DOHH2 (cell line): ENCODE measurements at regions not wholly inside any gene's neighbourhood (a gene's known extent, or its start where the extent isn't known, plus 50 kb on each side); places are given as distances from the start of the nearest gene placed in this dataset.
A peak's percentile ranks its signal among the peaks of the same experiment; 100 is the strongest.

ENCODE experiments used
- H3F3A ChIP-seq: fragments of 200-600 bp; sonication (generic), shearing (Covaris generic); 2 replicates; pipeline ENCODE4 v1.6.0; 2016; ENCODE audit warnings: antibody characterized with exemption, mild to moderate bottlenecking; ENCODE audit not compliant: control insufficient read depth, insufficient read depth
- H3K27ac ChIP-seq: fragments of 200-600 bp; sonication (generic); 2 replicates; pipeline ENCODE4 v1.5.1; 2014; ENCODE audit warnings: low read depth, mild to moderate bottlenecking, low read length, moderate library complexity
- H3K27me3 ChIP-seq: fragments of 200-600 bp; sonication (generic); 2 replicates; pipeline ENCODE4 v1.6.1; 2014; ENCODE audit warnings: mild to moderate bottlenecking, low read length, mixed read lengths; ENCODE audit not compliant: control insufficient read depth
- H3K36me3 ChIP-seq: fragments of 200-600 bp; sonication (generic); 2 replicates; pipeline ENCODE4 v1.6.1; 2014; ENCODE audit warnings: mild to moderate bottlenecking, low read length, moderate library complexity, mixed read lengths; ENCODE audit not compliant: control insufficient read depth
- H3K4me1 ChIP-seq: fragments of 200-600 bp; sonication (generic); 2 replicates; pipeline ENCODE4 v1.6.1; 2014; ENCODE audit warnings: mild to moderate bottlenecking, low read length, mixed read lengths; ENCODE audit not compliant: control insufficient read depth
- H3K4me2 ChIP-seq: fragments of 200-600 bp; sonication (generic); 2 replicates; pipeline ENCODE4 v1.6.0; 2014; ENCODE audit warnings: mild to moderate bottlenecking, low read length, moderate library complexity
- H3K4me3 ChIP-seq: fragments of 200-600 bp; sonication (generic); 2 replicates; pipeline ENCODE4 v1.5.1; 2014; ENCODE audit warnings: mild to moderate bottlenecking, low read length, mixed read lengths
- H3K79me2 ChIP-seq: fragments of 200-600 bp; sonication (generic); 2 replicates; pipeline ENCODE4 v1.6.1; 2014; ENCODE audit warnings: mild to moderate bottlenecking, low read length, mixed read lengths; ENCODE audit not compliant: control insufficient read depth
- H3K9me2 ChIP-seq: fragments of 200-600 bp; sonication (generic); replicated peaks from 2 replicates; pipeline ENCODE4 v1.6.1; 2014; ENCODE audit warnings: mild to moderate bottlenecking, low read length, mixed read lengths; ENCODE audit not compliant: control insufficient read depth
- H3K9me3 ChIP-seq: fragments of 200-600 bp; sonication (generic); 2 replicates; pipeline ENCODE4 v1.6.1; 2014; ENCODE audit warnings: antibody characterized with exemption, low read length, mixed read lengths; ENCODE audit not compliant: control insufficient read depth, insufficient read depth
- H4K20me1 ChIP-seq: fragments of 200-600 bp; sonication (generic); 2 replicates; pipeline ENCODE4 v1.6.0; 2014; ENCODE audit warnings: low read depth, mild to moderate bottlenecking, antibody characterized with exemption, low read length, moderate library complexity; ENCODE audit not compliant: control insufficient read depth, insufficient read depth
- CTCF ChIP-seq: fragments of 200-600 bp; sonication (generic); IDR thresholded peaks from one replicate; pipeline ENCODE4 v1.5.1; 2014; ENCODE audit warnings: antibody characterized with exemption, mild to moderate bottlenecking, low read depth, low read length; ENCODE audit not compliant: poor library complexity, severe bottlenecking
- EZH2phosphoT487 ChIP-seq: fragments of 200-600 bp; sonication (generic); IDR thresholded peaks from 2 replicates; pipeline ENCODE4 v1.6.1; 2017; ENCODE audit warnings: borderline replicate concordance, mild to moderate bottlenecking, antibody characterized with exemption, low read length, moderate library complexity, mixed read lengths

- Histone ChIP-seq H3K27ac (no peak overlapping the region), H3K4me3 (no peak overlapping the region), H3K36me3 (no peaks in the 10 kb centered on the region), H3K4me2 (no peak overlapping the region), H3K9me2 (no peaks in the 10 kb centered on the region), H4K20me1 (no peaks in the 10 kb centered on the region), H3K9me3 (no peaks in the 10 kb centered on the region), H3K27me3 (no peaks in the 10 kb centered on the region), H3F3A (no peaks in the 10 kb centered on the region), H3K79me2 (no peaks in the 10 kb centered on the region), H3K4me1 (no peaks in the 10 kb centered on the region)
- TF ChIP-seq EZH2phosphoT487 = no peak
- TF ChIP-seq CTCF = no peak
Observed at GRCh38 chr15:77786181-77786890, 153.6 kb upstream of the LINGO1 start.

GRCh38 chr15:77784361-77785292 is 151.9 kb upstream of the LINGO1 start:
- H3K27ac ChIP-seq = no peak overlapping the region
- no peak overlapping the region for H3K4me2 ChIP-seq
- H3K9me3 ChIP-seq = no peaks in the 10 kb centered on the region
- no peaks in the 10 kb centered on the region for H3K79me2 ChIP-seq
- H3K4me3 ChIP-seq = no peak overlapping the region
- H3K4me1 ChIP-seq = no peaks in the 10 kb centered on the region
- H4K20me1 ChIP-seq = no peaks in the 10 kb centered on the region
- H3F3A ChIP-seq = no peaks in the 10 kb centered on the region
- peak; percentile 82 for TF ChIP-seq CTCF
- TF ChIP-seq EZH2phosphoT487 = no peak
- no peaks in the 10 kb centered on the region for H3K36me3 ChIP-seq
- no peaks in the 10 kb centered on the region for H3K27me3 ChIP-seq
- no peaks in the 10 kb centered on the region for H3K9me2 ChIP-seq

GRCh38 chr15:77783636-77784035 is 150.9 kb upstream of the LINGO1 start:
- Histone ChIP-seq H3K79me2 (no peaks in the 10 kb centered on the region), H3K36me3 (no peaks in the 10 kb centered on the region), H3K4me3 (no peak overlapping the region), H3K4me2 (no peak overlapping the region), H3F3A (no peaks in the 10 kb centered on the region), H3K9me3 (no peaks in the 10 kb centered on the region), H4K20me1 (no peaks in the 10 kb centered on the region), H3K27me3 (no peaks in the 10 kb centered on the region), H3K9me2 (no peaks in the 10 kb centered on the region), H3K4me1 (no peaks in the 10 kb centered on the region), H3K27ac (no peak overlapping the region)
- TF ChIP-seq EZH2phosphoT487 (no peak), CTCF (no peak)
